PC-3 (cell line): ENCODE measurements at regions not wholly inside any gene's neighbourhood (a gene's known extent, or its start where the extent isn't known, plus 50 kb on each side); places are given as distances from the start of the nearest gene placed in this dataset.

ENCODE experiments used
- EZH2 ChIP-seq: fragments of 300-600 bp; sonication (generic); IDR thresholded peaks from one replicate; pipeline ENCODE4 v1.6.1; 2017; ENCODE audit warnings: antibody characterized with exemption, mild to moderate bottlenecking, low read length; ENCODE audit not compliant: unreplicated experiment
- EZH2phosphoT487 ChIP-seq: fragments of 300-600 bp; sonication (generic); IDR thresholded peaks from 2 replicates; pipeline ENCODE4 v1.6.1; 2018; ENCODE audit warnings: mild to moderate bottlenecking, antibody characterized with exemption, low read length, borderline replicate concordance
- TF ChIP-seq, protein P1 (sequence below): fragments of 300-600 bp; sonication (generic); conservative IDR thresholded peaks from 2 replicates; pipeline ENCODE4 v1.5.1; 2017; ENCODE audit warnings: antibody characterized with exemption, low read depth, mild to moderate bottlenecking, low read length

DNA sequence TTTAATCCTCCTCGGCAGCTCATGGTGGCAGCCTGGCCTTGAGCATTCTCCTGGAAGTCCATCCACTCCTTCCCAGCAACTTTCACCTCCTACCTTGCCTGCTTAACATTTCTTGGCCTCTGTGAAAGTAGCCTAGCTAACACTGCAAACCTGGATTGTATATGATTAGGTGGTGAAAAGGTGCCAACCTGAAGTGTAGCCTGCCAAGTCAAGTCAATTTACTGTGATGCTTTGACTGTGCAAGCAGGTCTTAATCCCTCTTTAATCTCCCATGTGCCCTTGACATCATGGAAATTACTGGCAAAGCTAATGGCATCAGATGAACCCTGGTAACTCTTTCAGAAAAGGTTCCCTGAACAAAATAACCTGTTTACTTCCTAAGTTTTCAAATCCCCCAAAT, 169.7 kb upstream of the NR2F2 start:
- TF ChIP-seq EZH2 (no peak), EZH2phosphoT487 (no peak)
- TF ChIP-seq, protein P1, sequence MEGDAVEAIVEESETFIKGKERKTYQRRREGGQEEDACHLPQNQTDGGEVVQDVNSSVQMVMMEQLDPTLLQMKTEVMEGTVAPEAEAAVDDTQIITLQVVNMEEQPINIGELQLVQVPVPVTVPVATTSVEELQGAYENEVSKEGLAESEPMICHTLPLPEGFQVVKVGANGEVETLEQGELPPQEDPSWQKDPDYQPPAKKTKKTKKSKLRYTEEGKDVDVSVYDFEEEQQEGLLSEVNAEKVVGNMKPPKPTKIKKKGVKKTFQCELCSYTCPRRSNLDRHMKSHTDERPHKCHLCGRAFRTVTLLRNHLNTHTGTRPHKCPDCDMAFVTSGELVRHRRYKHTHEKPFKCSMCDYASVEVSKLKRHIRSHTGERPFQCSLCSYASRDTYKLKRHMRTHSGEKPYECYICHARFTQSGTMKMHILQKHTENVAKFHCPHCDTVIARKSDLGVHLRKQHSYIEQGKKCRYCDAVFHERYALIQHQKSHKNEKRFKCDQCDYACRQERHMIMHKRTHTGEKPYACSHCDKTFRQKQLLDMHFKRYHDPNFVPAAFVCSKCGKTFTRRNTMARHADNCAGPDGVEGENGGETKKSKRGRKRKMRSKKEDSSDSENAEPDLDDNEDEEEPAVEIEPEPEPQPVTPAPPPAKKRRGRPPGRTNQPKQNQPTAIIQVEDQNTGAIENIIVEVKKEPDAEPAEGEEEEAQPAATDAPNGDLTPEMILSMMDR, result no peak
